ENCODE measurements at regions not wholly inside any gene's neighbourhood (a gene's known extent, or its start where the extent isn't known, plus 50 kb on each side); places are given as distances from the start of the nearest gene placed in this dataset.

GRCh38 chr13:30033681-30034457 lies 183.5 kb upstream of the UBL3 start:
- DNase-seq (no peak), ATAC-seq (ENCODE audit: insufficient read depth, low read depth) (no peak)
- Histone ChIP-seq H3K79me2 (ENCODE audit: insufficient read depth, low read length) (no peaks in the 10 kb centered on the region), H3K36me3 (ENCODE audit: insufficient read depth, low read length) (no peaks in the 10 kb centered on the region), H3K4me2 (ENCODE audit: insufficient read depth, low read length) (no peak overlapping the region), H3K9me3 (ENCODE audit: insufficient read depth, low read length, severe bottlenecking) (no peaks in the 10 kb centered on the region), H3K4me1 (ENCODE audit: insufficient read depth, low read length) (no peaks in the 10 kb centered on the region), H3K9ac (ENCODE audit: low read depth, low read length) (no peak overlapping the region), H3K27ac (ENCODE audit: low read length) (no peak overlapping the region), H3K27me3 (ENCODE audit: insufficient read depth, low read length, poor library complexity) (peaks cover 13% of the 10 kb centered on the region), H2AFZ (ENCODE audit: low read depth, low read length) (no peak overlapping the region), H3K4me3 (ENCODE audit: low read depth in 1 of 2, low read length in 2 of 2) (no peak overlapping the region), H4K20me1 (ENCODE audit: insufficient read depth, low read length) (no peaks in the 10 kb centered on the region; the same call in 1 of the 2 replicates)
- no peak for TF ChIP-seq CTCF (IDR thresholded peaks at IDR 0.05; ENCODE audit: borderline replicate concordance, extremely low read depth, low read length, poor library complexity, severe bottlenecking)
- TF ChIP-seq EZH2 (IDR thresholded peaks at IDR 0.05; ENCODE audit: borderline replicate concordance, low read depth, low read length, severe bottlenecking), result no peak

GRCh38 chr13:30032263-30032662 lies 181.8 kb upstream of the UBL3 start:
- ATAC-seq (ENCODE audit: insufficient read depth, low read depth) (no peak), DNase-seq (no peak)
- H3K9ac ChIP-seq (ENCODE audit: low read depth, low read length), result no peak overlapping the region
- peaks cover 13% of the 10 kb centered on the region for H3K27me3 ChIP-seq (ENCODE audit: insufficient read depth, low read length, poor library complexity)
- no peaks in the 10 kb centered on the region for H3K9me3 ChIP-seq (ENCODE audit: insufficient read depth, low read length, severe bottlenecking)
- H2AFZ ChIP-seq (ENCODE audit: low read depth, low read length), result no peak overlapping the region
- TF ChIP-seq EZH2 (IDR thresholded peaks at IDR 0.05; ENCODE audit: borderline replicate concordance, low read depth, low read length, severe bottlenecking) (no peak), CTCF (IDR thresholded peaks at IDR 0.05; ENCODE audit: borderline replicate concordance, extremely low read depth, low read length, poor library complexity, severe bottlenecking) (no peak)
- no peaks in the 10 kb centered on the region for H3K79me2 ChIP-seq (ENCODE audit: insufficient read depth, low read length)
- H3K27ac ChIP-seq (ENCODE audit: low read length), result no peak overlapping the region
- no peaks in the 10 kb centered on the region for H3K36me3 ChIP-seq (ENCODE audit: insufficient read depth, low read length)
- H3K4me2 ChIP-seq (ENCODE audit: insufficient read depth, low read length), result no peak overlapping the region
- no peak overlapping the region for H3K4me3 ChIP-seq (ENCODE audit: low read depth in 1 of 2, low read length in 2 of 2)
- H4K20me1 ChIP-seq (ENCODE audit: insufficient read depth, low read length), result no peaks in the 10 kb centered on the region; the same call in 1 of the 2 replicates
- no peaks in the 10 kb centered on the region for H3K4me1 ChIP-seq (ENCODE audit: insufficient read depth, low read length)

- no peak for TF ChIP-seq EZH2 (IDR thresholded peaks at IDR 0.05; ENCODE audit: borderline replicate concordance, low read depth, low read length, severe bottlenecking)
- no peak for TF ChIP-seq CTCF (IDR thresholded peaks at IDR 0.05; ENCODE audit: borderline replicate concordance, extremely low read depth, low read length, poor library complexity, severe bottlenecking)
- H3K4me2 ChIP-seq (ENCODE audit: insufficient read depth, low read length), result no peak overlapping the region
- H3K4me1 ChIP-seq (ENCODE audit: insufficient read depth, low read length), result no peaks in the 10 kb centered on the region
- no peak overlapping the region for H3K27ac ChIP-seq (ENCODE audit: low read length)
- no peak for ATAC-seq (ENCODE audit: insufficient read depth, low read depth)
- H3K9ac ChIP-seq (ENCODE audit: low read depth, low read length), result no peak overlapping the region
- no peak overlapping the region for H3K4me3 ChIP-seq (ENCODE audit: low read depth in 1 of 2, low read length in 2 of 2)
- no peaks in the 10 kb centered on the region; the same call in 1 of the 2 replicates for H4K20me1 ChIP-seq (ENCODE audit: insufficient read depth, low read length)
- H3K9me3 ChIP-seq (ENCODE audit: insufficient read depth, low read length, severe bottlenecking), result no peaks in the 10 kb centered on the region
- peaks cover 13% of the 10 kb centered on the region for H3K27me3 ChIP-seq (ENCODE audit: insufficient read depth, low read length, poor library complexity)
- no peak overlapping the region for H2AFZ ChIP-seq (ENCODE audit: low read depth, low read length)
- DNase-seq, result no peak
- no peaks in the 10 kb centered on the region for H3K36me3 ChIP-seq (ENCODE audit: insufficient read depth, low read length)
- H3K79me2 ChIP-seq (ENCODE audit: insufficient read depth, low read length), result no peaks in the 10 kb centered on the region
Observed at GRCh38 chr13:30031488-30031887, 181.1 kb upstream of the UBL3 start.
